SJCRH30 (cell line): ENCODE measurements at regions not wholly inside any gene's neighbourhood (a gene's known extent, or its start where the extent isn't known, plus 50 kb on each side); places are given as distances from the start of the nearest gene placed in this dataset.

ENCODE experiments used
- DNase-seq, 2 experiments: peaks; one replicate each; pipeline ENCODE4 v3.0.0-alpha.2; 2015 to 2020
- H3K27ac ChIP-seq: fragments of 250-450 bp; sonication (Bioruptor Pico); 2 replicates; pipeline ENCODE4 v1.5.1; 2020; ENCODE audit warnings: mild to moderate bottlenecking, moderate library complexity
- H3K27me3 ChIP-seq: fragments of 250-450 bp; sonication (Bioruptor Pico); 2 replicates; pipeline ENCODE4 v1.5.1; 2020; ENCODE audit warnings: mild to moderate bottlenecking, moderate library complexity
- H3K36me3 ChIP-seq: fragments of 250-450 bp; sonication (Bioruptor Pico); 2 replicates; pipeline ENCODE4 v1.5.1; 2020; ENCODE audit warnings: mild to moderate bottlenecking, moderate library complexity
- H3K4me1 ChIP-seq: fragments of 250-450 bp; sonication (Bioruptor Pico); 2 replicates; pipeline ENCODE4 v1.5.1; 2020; ENCODE audit warnings: mild to moderate bottlenecking, moderate library complexity
- H3K4me3 ChIP-seq: fragments of 250-450 bp; sonication (Bioruptor Pico); 2 replicates; pipeline ENCODE4 v1.5.1; 2020; ENCODE audit warnings: mild to moderate bottlenecking, moderate library complexity
- H3K9me3 ChIP-seq: fragments of 250-450 bp; sonication (Bioruptor Pico); replicated peaks from 2 replicates; pipeline ENCODE4 v1.5.1; 2020; ENCODE audit warnings: mild to moderate bottlenecking, moderate library complexity

GRCh38 chr4:14943749-14944148 is 58.5 kb upstream of the CPEB2 start:
- no peaks in the 10 kb centered on the region for H3K36me3 ChIP-seq
- no peaks in the 10 kb centered on the region for H3K4me1 ChIP-seq
- H3K9me3 ChIP-seq, result no peaks in the 10 kb centered on the region
- H3K4me3 ChIP-seq, result no peak overlapping the region
- no peak overlapping the region for H3K27ac ChIP-seq
- no peaks in the 10 kb centered on the region; the same call in 1 of the 2 replicates for H3K27me3 ChIP-seq
- no peak for DNase-seq

GRCh38 chr4:14952352-14952751 is 49.9 kb upstream of the CPEB2 start:
- H3K36me3 ChIP-seq, result no peaks in the 10 kb centered on the region
- no peak overlapping the region for H3K4me3 ChIP-seq
- no peaks in the 10 kb centered on the region for H3K9me3 ChIP-seq
- no peaks in the 10 kb centered on the region for H3K4me1 ChIP-seq
- no peak for DNase-seq
- 0 out of 2 replicates have a peak, but pooled peaks cover under 1% of the 10 kb centered on the region for H3K27me3 ChIP-seq
- H3K27ac ChIP-seq, result no peak overlapping the region
